ENCODE measurements at regions not wholly inside any gene's neighbourhood (a gene's known extent, or its start where the extent isn't known, plus 50 kb on each side); places are given as distances from the start of the nearest gene placed in this dataset.

DNA sequence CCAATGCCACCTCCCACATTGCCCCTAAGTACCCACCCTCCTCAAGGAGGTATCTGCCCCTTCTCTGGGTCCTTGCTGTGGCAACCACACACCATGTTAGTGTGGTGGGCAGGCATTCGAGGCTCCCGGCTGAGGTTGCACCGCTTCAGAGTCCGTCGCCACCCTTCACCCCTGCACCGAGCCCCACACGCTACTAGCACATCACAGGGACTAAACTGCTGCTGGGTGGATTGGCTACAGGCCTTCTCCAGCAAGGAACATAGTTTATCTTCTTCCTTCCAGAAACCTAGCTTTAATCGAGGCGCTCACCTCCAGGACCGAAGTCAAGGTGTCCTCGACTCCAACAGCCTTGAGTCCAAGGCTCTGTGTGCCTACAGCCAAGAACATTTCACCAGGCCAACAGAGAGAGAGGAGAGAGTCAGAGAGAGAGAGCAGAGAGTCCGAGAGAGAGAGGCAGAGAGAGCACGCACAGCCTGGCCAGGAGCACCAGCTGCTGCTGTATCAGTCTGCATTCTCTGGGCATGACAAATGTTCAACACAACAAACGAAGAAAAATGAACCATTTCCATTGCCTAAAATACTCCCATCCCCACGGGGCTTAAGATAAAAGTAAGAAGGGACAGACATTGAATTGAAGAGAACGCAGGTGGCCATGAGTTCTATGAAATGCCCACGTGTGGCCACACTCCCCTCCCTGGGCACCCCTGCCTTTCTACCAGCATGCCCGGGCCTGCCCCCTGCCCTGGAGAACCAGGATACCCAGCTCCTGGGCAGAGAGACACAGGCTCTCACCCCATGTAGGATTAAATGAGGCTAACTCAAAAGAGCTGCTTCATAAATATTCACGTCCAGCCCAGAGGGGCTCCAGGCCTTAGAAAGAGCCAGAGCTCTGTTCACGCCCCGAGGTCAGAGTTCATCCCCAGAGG, 94.9 kb downstream of the RBFOX3 start:
- TF ChIP-seq, protein P1, sequence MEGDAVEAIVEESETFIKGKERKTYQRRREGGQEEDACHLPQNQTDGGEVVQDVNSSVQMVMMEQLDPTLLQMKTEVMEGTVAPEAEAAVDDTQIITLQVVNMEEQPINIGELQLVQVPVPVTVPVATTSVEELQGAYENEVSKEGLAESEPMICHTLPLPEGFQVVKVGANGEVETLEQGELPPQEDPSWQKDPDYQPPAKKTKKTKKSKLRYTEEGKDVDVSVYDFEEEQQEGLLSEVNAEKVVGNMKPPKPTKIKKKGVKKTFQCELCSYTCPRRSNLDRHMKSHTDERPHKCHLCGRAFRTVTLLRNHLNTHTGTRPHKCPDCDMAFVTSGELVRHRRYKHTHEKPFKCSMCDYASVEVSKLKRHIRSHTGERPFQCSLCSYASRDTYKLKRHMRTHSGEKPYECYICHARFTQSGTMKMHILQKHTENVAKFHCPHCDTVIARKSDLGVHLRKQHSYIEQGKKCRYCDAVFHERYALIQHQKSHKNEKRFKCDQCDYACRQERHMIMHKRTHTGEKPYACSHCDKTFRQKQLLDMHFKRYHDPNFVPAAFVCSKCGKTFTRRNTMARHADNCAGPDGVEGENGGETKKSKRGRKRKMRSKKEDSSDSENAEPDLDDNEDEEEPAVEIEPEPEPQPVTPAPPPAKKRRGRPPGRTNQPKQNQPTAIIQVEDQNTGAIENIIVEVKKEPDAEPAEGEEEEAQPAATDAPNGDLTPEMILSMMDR (IDR thresholded peaks at IDR 0.05): no peak
- TF ChIP-seq POLR2AphosphoS5 (IDR thresholded peaks at IDR 0.05) (no peak), POLR2A (IDR thresholded peaks at IDR 0.05) (no peak)

Measured in breast epithelium (tissue), 3 donors.